CD4-positive, alpha-beta memory T cell (primary cell): ENCODE measurements at regions not wholly inside any gene's neighbourhood (a gene's known extent, or its start where the extent isn't known, plus 50 kb on each side); places are given as distances from the start of the nearest gene placed in this dataset.
"Not testable (repeated sequence)": the region's sequence is repeated elsewhere in the genome, so short reads cannot be mapped to it uniquely, and the experiment has no call there.

ENCODE experiments used
- CTCF ChIA-PET: fragments of 350-600 bp; sonication (Branson Sonifier 250); formaldehyde crosslinking; loops from one replicate; lab custom pipeline; 2021; ENCODE audit warnings: inconsistent platforms; ENCODE audit not compliant: partially characterized antibody; lab: Charles Lee
- POLR2A ChIA-PET: fragments of 350-600 bp; sonication (Branson Sonifier 250); formaldehyde crosslinking; loops from one replicate; lab custom pipeline; 2021; ENCODE audit not compliant: partially characterized antibody; lab: Charles Lee
- DNase-seq, 5 donors: peaks; one replicate each; pipeline versions ENCODE4 v3.0.0 to v3.0.0-alpha.2; 2020 to 2022; ENCODE audit warnings: mixed read lengths in 1 of 5
- H3K27ac ChIP-seq: one replicate; pipeline ENCODE4 v1.7.0; 2013; ENCODE audit warnings: low read depth, low read length
- H3K27me3 ChIP-seq: 2 replicates; pipeline ENCODE4 v1.7.0; 2013; ENCODE audit warnings: mild to moderate bottlenecking, low read length, moderate library complexity; ENCODE audit not compliant: insufficient read depth
- H3K36me3 ChIP-seq: 2 replicates; pipeline ENCODE4 v1.7.0; 2013; ENCODE audit warnings: mild to moderate bottlenecking, low read length, moderate library complexity; ENCODE audit not compliant: insufficient read depth
- H3K4me1 ChIP-seq: 2 replicates; pipeline ENCODE4 v1.7.0; 2013; ENCODE audit warnings: mild to moderate bottlenecking, low read length, moderate library complexity; ENCODE audit not compliant: insufficient read depth
- H3K4me3 ChIP-seq, 2 donors: one replicate each; pipeline ENCODE4 v1.7.0; 2013; ENCODE audit warnings: low read length in 2 of 2, mild to moderate bottlenecking in 1 of 2
- H3K9me3 ChIP-seq, 2 donors: one replicate each; pipeline ENCODE4 v1.7.0; 2013; ENCODE audit warnings: low read length in 2 of 2, control low read depth in 1 of 2; ENCODE audit not compliant: control insufficient read depth in 1 of 2
- H3K27ac Mint-ChIP-seq, 7 donors: one replicate each; pipeline ENCODE4 v1.8.0; 2020 to 2021; ENCODE audit warnings: mixed read lengths in 7 of 7, mild to moderate bottlenecking in 6 of 7, inconsistent platforms in 3 of 7, moderate library complexity in 3 of 7
- H3K27me3 Mint-ChIP-seq, 2 donors: one replicate each; pipeline ENCODE4 v1.8.0; 2020 to 2021; ENCODE audit warnings: mixed read lengths in 2 of 2
- H3K36me3 Mint-ChIP-seq, 2 donors: one replicate each; pipeline ENCODE4 v1.8.0; 2020 to 2021; ENCODE audit warnings: mixed read lengths in 2 of 2, inconsistent platforms in 1 of 2, mild to moderate bottlenecking in 1 of 2
- H3K4me1 Mint-ChIP-seq, 4 donors: one replicate each; pipeline ENCODE4 v1.8.0; 2020 to 2021; ENCODE audit warnings: mixed read lengths in 4 of 4, mild to moderate bottlenecking in 1 of 4
- H3K4me3 Mint-ChIP-seq, 8 donors: one replicate each; pipeline ENCODE4 v1.8.0; 2020 to 2021; ENCODE audit warnings: mixed read lengths in 8 of 8, mild to moderate bottlenecking in 7 of 8, moderate library complexity in 6 of 8, inconsistent platforms in 3 of 8
- H3K9me3 Mint-ChIP-seq, 8 donors: one replicate each; pipeline ENCODE4 v1.8.0; 2020 to 2021; ENCODE audit warnings: mixed read lengths in 8 of 8, mild to moderate bottlenecking in 5 of 8, inconsistent platforms in 3 of 8, moderate library complexity in 1 of 8
- intact Hi-C: fragments of 100-400 bp; cut with micrococcal nuclease; formaldehyde crosslinking; loops from one replicate; pipeline ENCODE4 v1.15.1; 2023

DNA sequence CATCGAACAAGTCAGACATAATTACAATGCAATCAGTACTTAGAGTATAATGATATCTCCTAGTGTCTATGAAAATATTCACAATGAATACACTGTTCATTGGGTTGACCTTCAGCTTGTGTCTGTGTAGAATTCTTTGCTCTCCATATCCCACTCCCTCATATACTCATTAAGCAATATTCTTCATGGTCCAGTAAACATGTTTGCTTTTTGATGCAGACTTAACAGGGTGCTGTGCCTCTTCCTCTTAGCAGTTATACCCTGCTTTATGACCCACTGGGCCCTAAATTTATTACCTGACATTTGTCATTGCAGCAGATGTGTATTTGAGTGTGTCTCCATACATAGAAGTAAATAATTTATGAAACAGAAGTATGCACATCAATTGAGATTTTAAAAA, 352.5 kb upstream of the CCDC179 start:
- Histone ChIP-seq H3K4me3 (no peak overlapping the region), H3K4me1 (no peaks in the 10 kb centered on the region), H3K9me3 (no peaks in the 10 kb centered on the region), H3K27me3 (no peaks in the 10 kb centered on the region), H3K36me3 (no peaks in the 10 kb centered on the region), H3K27ac (no peak overlapping the region)
- ChIA-PET POLR2A (no interaction called here), CTCF (no interaction called here)
- H3K9me3 Mint-ChIP-seq: peaks cover 5 to 31% (median 12%) of the 10 kb centered on the region in 8 donors
- intact Hi-C loops: no loop called here
- no peak overlapping the region for H3K27ac Mint-ChIP-seq
- no peak overlapping the region for H3K4me3 Mint-ChIP-seq
- H3K4me1 Mint-ChIP-seq: no peaks in the 10 kb centered on the region
- DNase-seq: no peak
- H3K36me3 Mint-ChIP-seq: no peaks in the 10 kb centered on the region
- H3K27me3 Mint-ChIP-seq: no peaks in the 10 kb centered on the region

DNA sequence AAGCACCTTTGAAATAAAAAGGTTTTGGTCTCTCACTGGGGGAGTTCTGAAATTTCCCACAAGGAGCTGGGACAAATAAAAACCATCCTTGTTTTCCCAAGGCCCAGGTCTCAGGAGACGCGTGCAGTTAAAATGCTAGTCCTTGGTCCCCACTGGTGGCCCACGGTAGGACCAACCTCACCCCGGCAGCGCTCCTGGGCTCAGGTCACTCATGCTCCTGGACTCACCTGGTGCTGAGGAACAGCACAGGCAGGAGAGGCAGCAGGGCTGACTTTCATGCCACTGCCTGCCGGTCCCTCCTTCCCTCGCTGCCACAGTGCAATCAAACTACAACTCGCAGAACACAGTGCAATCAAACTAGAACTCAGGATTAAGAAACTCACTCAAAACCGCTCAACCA, 356.8 kb upstream of the CCDC179 start:
- H3K4me1 Mint-ChIP-seq: no peaks in the 10 kb centered on the region
- H3K4me3 ChIP-seq: no peak overlapping the region
- no peaks in the 10 kb centered on the region for H3K36me3 ChIP-seq
- ChIA-PET CTCF (no interaction called here), POLR2A (no interaction called here)
- no peaks in the 10 kb centered on the region for H3K36me3 Mint-ChIP-seq
- no peaks in the 10 kb centered on the region for H3K4me1 ChIP-seq
- intact Hi-C loops: no loop called here
- H3K27ac Mint-ChIP-seq: no peak overlapping the region
- H3K27ac ChIP-seq: no peak overlapping the region
- peaks cover 2 to 48% (median 16%) of the 10 kb centered on the region in 8 donors for H3K9me3 Mint-ChIP-seq
- DNase-seq: no peak
- no peaks in the 10 kb centered on the region for H3K9me3 ChIP-seq
- no peaks in the 10 kb centered on the region for H3K27me3 Mint-ChIP-seq
- no peak overlapping the region for H3K4me3 Mint-ChIP-seq
- H3K27me3 ChIP-seq: no peaks in the 10 kb centered on the region

DNA sequence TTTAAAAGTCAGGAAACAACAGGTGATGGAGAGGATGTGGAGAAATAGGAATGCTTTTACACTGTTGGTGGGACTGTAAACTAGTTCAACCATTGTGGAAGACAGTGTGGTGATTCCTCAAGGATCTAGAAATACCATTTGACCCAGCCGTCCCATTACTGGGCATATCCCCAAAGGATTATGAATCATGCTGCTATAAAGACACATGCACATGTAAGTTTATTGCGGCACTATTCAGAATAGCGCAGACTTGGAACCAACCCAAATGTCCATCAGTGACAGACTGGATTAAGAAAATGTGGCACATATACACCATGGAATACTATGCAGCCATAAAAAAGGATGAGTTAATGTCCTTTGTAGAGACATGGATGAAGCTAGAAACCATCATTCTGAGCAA, 359.8 kb upstream of the CCDC179 start:
- H3K27ac Mint-ChIP-seq, H3K27ac ChIP-seq, H3K4me1 Mint-ChIP-seq, H3K4me3 ChIP-seq, H3K27me3 Mint-ChIP-seq, H3K36me3 Mint-ChIP-seq, POLR2A ChIA-PET, intact Hi-C loops, H3K9me3 ChIP-seq, H3K27me3 ChIP-seq, H3K4me1 ChIP-seq, H3K4me3 Mint-ChIP-seq, H3K36me3 ChIP-seq, CTCF ChIA-PET, DNase-seq: not testable (repeated sequence)
- peaks cover 0 to 52% (median 20%) of the 10 kb centered on the region in 8 donors for H3K9me3 Mint-ChIP-seq

DNA sequence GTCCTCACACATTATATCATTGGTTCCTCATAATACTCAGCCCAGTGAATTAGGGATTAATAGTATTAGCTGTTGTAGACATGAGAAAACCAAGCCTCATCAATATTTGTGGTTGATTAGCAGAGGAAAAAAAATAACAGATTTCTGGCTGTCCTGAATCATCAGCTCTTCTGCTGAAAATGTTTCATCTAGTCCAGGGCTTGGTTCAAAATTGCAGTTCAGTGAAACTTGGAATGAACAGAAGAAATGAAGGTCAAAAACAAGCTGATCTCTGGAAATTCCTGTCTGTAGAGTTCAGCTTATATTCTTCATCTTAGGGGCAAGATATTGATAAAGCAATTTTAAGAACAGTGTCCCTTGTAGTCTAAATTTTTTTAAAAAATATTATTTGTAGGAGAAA, 361.1 kb upstream of the CCDC179 start:
- POLR2A ChIA-PET: no interaction called here
- Histone ChIP-seq H3K4me1 (no peaks in the 10 kb centered on the region), H3K9me3 (no peaks in the 10 kb centered on the region), H3K27me3 (no peaks in the 10 kb centered on the region), H3K36me3 (no peaks in the 10 kb centered on the region), H3K27ac (no peak overlapping the region), H3K4me3 (no peak overlapping the region)
- Mint-ChIP-seq H3K27ac (no peak overlapping the region), H3K36me3 (no peaks in the 10 kb centered on the region), H3K4me1 (no peaks in the 10 kb centered on the region), H3K27me3 (no peaks in the 10 kb centered on the region), H3K9me3 (peaks cover 3 to 45% (median 18%) of the 10 kb centered on the region in 8 donors), H3K4me3 (no peak overlapping the region)
- CTCF ChIA-PET: no interaction called here
- DNase-seq: no peak
- intact Hi-C loops: no loop called here

DNA sequence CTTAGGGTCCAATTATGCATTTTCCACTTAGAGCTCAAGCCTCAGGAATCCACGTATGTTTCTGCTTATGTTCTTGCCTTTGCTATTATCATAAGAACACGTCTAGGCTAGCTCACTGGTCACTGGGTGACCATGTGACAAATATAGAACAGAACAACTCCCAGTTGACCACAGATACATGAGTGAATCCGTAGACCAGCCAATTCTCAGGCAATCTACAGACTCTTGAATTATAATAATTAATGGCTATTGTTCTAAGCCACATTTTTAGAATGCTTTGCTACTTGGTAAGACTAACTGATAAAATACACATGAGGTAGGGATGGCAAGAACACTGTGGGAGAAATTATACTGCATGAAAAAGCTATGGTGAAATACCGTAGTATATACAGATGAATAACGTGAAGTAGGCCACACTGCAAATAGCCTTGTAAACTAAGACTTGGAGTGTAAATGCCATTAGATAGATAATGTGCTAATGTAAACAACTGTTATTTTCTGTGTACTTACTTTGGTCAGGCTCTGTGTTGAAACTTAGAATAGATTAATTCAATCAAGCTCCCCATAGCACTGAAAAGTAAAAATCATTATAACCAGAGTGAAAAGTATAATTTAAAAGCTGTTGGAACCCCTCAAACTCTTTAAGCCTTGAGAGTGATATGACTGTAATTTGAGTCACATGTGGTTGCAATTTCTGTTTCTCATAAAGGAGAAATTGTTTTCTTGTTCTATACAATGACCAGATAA, 366.2 kb upstream of the CCDC179 start:
- Histone ChIP-seq H3K27me3 (no peaks in the 10 kb centered on the region), H3K4me1 (no peaks in the 10 kb centered on the region), H3K9me3 (no peaks in the 10 kb centered on the region), H3K27ac (no peak overlapping the region), H3K36me3 (no peaks in the 10 kb centered on the region), H3K4me3 (no peak overlapping the region)
- intact Hi-C loops: no loop called here
- Mint-ChIP-seq H3K4me1 (no peaks in the 10 kb centered on the region), H3K4me3 (no peak overlapping the region), H3K36me3 (no peaks in the 10 kb centered on the region), H3K27ac (no peak overlapping the region), H3K9me3 (peaks cover 2 to 28% (median 6%) of the 10 kb centered on the region in 8 donors), H3K27me3 (no peaks in the 10 kb centered on the region)
- ChIA-PET CTCF (no interaction called here), POLR2A (no interaction called here)
- no peak for DNase-seq

DNA sequence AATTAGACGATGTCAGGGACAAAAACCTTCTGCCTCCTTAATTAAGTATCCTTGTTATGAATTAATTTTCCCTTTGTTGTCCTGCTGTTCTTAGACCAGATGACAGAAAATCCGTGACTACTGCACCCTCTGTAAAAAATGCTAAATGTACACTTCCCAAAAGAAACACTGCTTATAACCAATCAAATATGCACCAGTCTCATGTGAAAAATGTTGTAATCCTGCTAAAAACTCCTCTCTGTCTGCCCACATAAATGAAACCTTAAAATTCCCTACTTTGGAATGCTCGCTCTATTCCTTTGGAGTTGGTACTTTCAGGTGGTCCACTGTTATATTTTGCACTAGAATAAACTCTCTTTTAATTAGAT, 366.8 kb upstream of the CCDC179 start:
- Histone ChIP-seq H3K9me3 (no peaks in the 10 kb centered on the region), H3K27me3 (no peaks in the 10 kb centered on the region), H3K27ac (no peak overlapping the region), H3K36me3 (no peaks in the 10 kb centered on the region), H3K4me1 (no peaks in the 10 kb centered on the region), H3K4me3 (no peak overlapping the region)
- Mint-ChIP-seq H3K4me1 (no peaks in the 10 kb centered on the region), H3K27me3 (no peaks in the 10 kb centered on the region), H3K4me3 (no peak overlapping the region), H3K27ac (no peak overlapping the region), H3K36me3 (no peaks in the 10 kb centered on the region), H3K9me3 (peaks cover 2 to 27% (median 5%) of the 10 kb centered on the region in 8 donors)
- ChIA-PET POLR2A (no interaction called here), CTCF (no interaction called here)
- intact Hi-C loops: no loop called here
- no peak for DNase-seq

DNA sequence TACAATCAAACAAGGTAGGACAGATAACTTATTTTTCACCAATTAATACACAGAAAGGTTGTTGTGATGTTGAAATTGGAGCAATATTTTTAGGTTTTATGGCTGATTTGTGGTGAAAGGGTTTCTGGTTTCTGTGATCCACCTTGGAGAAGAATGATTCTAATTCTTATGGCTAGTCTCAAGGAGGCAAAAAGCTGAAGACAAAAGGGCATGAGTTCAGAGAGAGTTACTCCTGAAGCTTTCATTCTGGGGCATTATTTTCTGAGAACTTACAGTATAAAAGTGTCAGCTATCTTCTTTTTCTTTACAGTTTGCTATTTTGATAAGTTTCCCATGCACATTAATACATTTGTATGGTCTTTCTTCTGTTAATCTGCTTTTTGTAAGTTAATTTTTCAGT, 372.4 kb upstream of the CCDC179 start:
- no peaks in the 10 kb centered on the region for H3K27me3 ChIP-seq
- no peak overlapping the region for H3K27ac ChIP-seq
- H3K4me1 Mint-ChIP-seq: no peaks in the 10 kb centered on the region
- H3K4me3 ChIP-seq: no peak overlapping the region
- intact Hi-C loops: no loop called here
- H3K9me3 Mint-ChIP-seq: peaks cover 0 to 13% (median 4%) of the 10 kb centered on the region in 8 donors
- no peaks in the 10 kb centered on the region for H3K4me1 ChIP-seq
- H3K36me3 ChIP-seq: no peaks in the 10 kb centered on the region
- H3K27ac Mint-ChIP-seq: no peak overlapping the region
- DNase-seq: no peak
- ChIA-PET CTCF (no interaction called here), POLR2A (no interaction called here)
- H3K4me3 Mint-ChIP-seq: no peak overlapping the region
- no peaks in the 10 kb centered on the region for H3K9me3 ChIP-seq
- no peaks in the 10 kb centered on the region for H3K36me3 Mint-ChIP-seq
- H3K27me3 Mint-ChIP-seq: no peaks in the 10 kb centered on the region

DNA sequence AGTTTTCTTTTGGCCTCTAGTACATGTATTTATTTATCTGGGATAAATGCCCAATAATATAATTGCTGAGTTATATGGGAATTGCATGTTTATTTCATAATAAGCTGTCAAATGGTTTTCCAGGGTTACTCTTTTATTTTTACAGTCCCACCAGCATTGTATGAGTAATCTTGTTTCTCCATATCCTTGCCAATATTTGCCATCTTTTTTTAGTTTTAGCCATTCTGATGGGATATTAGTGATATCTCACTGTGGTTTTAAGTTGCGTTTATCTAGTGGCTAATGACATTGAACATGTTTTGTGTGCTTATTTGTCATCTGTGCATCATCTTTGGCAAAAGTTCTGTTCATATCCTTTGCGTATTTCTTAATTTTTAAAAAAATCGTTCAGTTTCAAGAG, 372.8 kb upstream of the CCDC179 start:
- DNase-seq: no peak
- Mint-ChIP-seq H3K27ac (no peak overlapping the region), H3K36me3 (no peaks in the 10 kb centered on the region), H3K4me1 (no peaks in the 10 kb centered on the region), H3K4me3 (no peak overlapping the region), H3K9me3 (peaks cover 0 to 12% (median 4%) of the 10 kb centered on the region in 8 donors), H3K27me3 (no peaks in the 10 kb centered on the region)
- H3K27me3 ChIP-seq: no peaks in the 10 kb centered on the region
- H3K4me1 ChIP-seq: no peaks in the 10 kb centered on the region
- ChIA-PET POLR2A (no interaction called here), CTCF (no interaction called here)
- no peaks in the 10 kb centered on the region for H3K36me3 ChIP-seq
- intact Hi-C loops: no loop called here
- H3K27ac ChIP-seq: no peak overlapping the region
- H3K4me3 ChIP-seq: no peak overlapping the region
- H3K9me3 ChIP-seq: no peaks in the 10 kb centered on the region
